Right kidney (tissue), 1 donor: ENCODE measurements at regions not wholly inside any gene's neighbourhood (a gene's known extent, or its start where the extent isn't known, plus 50 kb on each side); places are given as distances from the start of the nearest gene placed in this dataset.

ENCODE experiments used
- DNase-seq: peaks from one replicate; pipeline ENCODE4 v3.0.0-alpha.2; 2016

DNA sequence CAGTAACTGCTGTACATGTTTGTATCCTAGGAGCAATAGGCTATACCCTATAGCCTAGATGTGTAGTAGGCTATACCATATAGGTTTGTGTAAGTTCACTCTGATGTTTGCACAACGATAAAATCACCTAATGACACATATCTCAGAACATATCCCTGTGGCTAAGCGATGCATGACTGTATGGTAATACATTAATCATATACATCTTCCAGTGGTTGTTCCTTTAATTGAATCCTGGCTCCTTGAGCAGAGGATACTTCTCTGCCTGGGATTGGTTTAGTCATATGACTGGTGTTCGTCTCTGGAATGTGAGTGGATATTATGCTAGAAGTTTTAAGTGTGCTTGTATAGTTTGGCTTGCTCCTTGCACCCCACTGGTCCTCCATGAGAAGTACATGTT, 425.8 kb downstream of the MAN2A1 start:
- DNase-seq: no peak

- no peak for DNase-seq
Measured at GRCh38 chr5:110116539-110116938, 426.8 kb downstream of the MAN2A1 start.

GRCh38 chr5:110134963-110135935, 445.5 kb downstream of the MAN2A1 start:
- DNase-seq: no peak

GRCh38 chr5:110150199-110150598, 460.5 kb downstream of the MAN2A1 start:
- DNase-seq: no peak

- no peak for DNase-seq
Measured at GRCh38 chr5:110159202-110159601, 469.5 kb downstream of the MAN2A1 start.

- no peak for DNase-seq
Measured at GRCh38 chr5:110161162-110161561, 471.4 kb downstream of the MAN2A1 start.

GRCh38 chr5:110165366-110165765, 475.6 kb downstream of the MAN2A1 start:
- DNase-seq: no peak

DNA sequence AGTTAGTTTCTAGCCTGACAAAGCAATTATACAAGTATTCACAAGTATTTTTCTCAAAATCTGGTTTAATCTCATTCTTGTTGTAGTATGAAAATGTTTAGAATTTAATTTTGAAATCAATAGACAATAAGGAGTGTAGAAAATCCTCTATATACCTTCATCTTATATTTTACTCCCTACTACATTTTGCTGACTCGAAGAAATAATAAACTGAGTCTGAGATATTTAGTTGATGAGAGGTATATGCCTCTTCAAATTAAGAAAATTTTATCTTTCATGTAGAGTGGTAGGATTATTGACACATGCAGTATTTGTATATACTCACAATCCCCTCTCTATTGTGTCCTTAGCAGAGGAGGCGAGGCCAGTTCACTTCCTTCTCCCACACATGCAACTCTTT, 477.7 kb downstream of the MAN2A1 start:
- no peak for DNase-seq

DNA sequence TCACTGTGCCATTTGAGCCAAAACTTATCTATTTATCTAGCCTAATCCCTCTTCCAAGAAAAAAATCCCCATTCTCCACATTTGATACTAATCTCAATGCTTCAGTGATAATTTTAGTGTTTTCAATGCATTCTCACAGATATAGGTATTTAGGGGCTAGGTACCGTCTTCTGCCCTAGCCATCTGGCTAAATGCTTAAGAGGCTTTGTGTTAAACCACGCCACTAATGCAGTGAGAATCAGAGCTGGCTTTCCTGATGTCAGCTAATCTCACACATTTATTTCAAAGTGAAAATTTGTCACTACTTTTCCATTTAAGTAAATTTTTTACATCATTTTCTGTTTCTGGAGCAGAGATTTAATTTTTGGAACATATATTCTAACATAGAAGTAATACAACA, 479.7 kb downstream of the MAN2A1 start:
- DNase-seq: no peak

DNA sequence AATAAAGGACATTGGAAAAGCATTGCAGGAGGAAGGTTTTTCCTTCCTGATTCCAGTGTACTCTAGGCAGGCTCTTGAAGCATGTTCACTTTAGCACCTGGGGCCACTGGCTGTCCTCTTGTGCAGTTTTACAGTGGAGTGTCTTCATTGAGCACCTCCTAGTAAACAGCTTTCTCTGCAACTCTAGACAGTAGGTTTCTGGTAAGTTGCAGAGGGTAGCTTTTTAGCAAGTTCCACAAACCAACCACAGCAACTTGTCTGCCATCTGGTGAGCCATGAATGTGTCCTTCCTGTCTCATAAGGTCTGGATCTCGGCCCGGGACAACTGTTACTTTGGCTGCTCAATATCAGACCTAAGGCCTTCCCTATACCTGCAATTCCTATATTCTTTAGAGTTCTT, 488.0 kb downstream of the MAN2A1 start:
- DNase-seq: no peak

GRCh38 chr5:110179321-110179720, 489.6 kb downstream of the MAN2A1 start:
- DNase-seq: no peak

- DNase-seq: no peak
Measured at GRCh38 chr5:110194191-110194590, 504.5 kb downstream of the MAN2A1 start.

- no peak for DNase-seq
Measured at GRCh38 chr5:110195288-110195687, 505.6 kb downstream of the MAN2A1 start.

DNA sequence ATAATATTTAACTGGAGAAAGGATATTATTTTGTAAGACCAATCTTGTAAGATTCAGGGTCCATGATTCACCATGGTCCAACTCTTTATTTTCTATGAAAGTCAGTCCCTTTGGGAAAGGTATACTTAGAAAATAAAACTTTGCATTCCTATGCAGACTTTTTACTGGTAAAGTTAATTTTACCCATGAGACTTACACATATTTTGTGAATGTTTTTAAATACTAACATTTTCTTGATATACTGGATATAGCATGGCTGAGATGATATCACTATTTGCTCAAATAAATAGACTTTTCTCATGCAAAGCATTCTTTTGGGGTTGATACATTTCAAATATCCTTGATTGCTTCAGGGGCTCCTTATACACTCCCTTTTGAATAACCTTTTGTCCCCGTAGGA, 512.1 kb downstream of the MAN2A1 start:
- no peak for DNase-seq

DNA sequence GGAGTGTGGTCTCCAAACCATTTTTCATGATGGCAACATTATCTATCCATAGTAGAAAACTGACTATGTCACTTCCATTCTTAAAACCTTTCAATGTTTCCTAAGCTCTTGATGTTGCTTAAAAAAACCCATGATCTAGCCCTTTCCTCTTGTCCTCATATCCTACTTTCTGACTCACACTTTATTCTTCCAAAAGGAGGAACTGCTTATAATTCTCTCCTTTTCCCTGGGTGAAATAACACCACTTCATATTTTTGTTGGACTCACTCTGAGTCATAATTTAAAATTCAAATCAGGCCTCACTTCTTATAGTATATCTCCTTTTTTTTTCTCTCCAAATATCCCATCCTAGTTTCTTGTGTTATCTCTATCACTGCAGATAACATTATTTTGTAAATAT, 513.9 kb downstream of the MAN2A1 start:
- DNase-seq: no peak

- DNase-seq: no peak
Measured at GRCh38 chr5:110209401-110209800, 517.1 kb downstream of the TMEM232 start.

DNA sequence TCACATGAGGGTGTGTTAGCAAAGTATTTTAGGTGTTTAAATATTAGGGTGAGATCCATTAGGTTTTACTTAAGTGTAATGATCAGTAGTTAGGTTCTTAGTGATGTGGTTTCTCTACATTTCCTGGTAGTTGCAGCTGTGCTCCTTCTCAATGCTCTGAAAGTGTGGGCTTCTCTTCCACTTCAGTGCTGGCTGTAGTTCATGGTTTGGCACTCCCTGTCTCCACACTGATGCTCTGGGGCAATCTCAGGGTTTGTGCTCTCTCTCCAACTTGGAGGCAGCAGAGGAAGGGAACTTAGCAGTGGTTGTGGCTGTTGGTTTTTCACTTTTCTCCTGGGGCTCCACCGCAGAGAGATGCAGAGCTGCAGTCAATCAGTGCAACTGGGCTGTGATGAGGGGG, 507.5 kb downstream of the TMEM232 start:
- DNase-seq: no peak

GRCh38 chr5:110219769-110220168, 506.7 kb downstream of the TMEM232 start:
- no peak for DNase-seq

DNA sequence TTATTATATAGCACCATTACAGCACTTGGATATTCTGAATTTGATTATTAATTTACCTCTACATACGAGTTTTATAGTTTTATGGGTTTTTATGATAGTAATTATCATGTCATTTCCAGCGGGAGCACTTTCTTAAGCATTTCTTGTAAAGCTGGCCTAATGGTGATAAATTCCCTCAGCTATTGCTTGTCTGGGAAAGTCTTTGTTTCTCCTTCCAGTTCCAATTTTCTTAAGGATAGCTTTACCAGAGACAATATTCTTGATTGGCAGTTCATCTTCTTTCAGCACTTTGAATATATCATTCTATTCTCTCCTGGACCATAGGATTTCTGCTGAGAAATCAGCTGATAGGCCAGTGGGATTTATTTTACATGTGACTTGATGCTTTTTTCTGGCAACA, 505.4 kb downstream of the TMEM232 start:
- no peak for DNase-seq

GRCh38 chr5:110224050-110224449, 502.4 kb downstream of the TMEM232 start:
- no peak for DNase-seq

DNA sequence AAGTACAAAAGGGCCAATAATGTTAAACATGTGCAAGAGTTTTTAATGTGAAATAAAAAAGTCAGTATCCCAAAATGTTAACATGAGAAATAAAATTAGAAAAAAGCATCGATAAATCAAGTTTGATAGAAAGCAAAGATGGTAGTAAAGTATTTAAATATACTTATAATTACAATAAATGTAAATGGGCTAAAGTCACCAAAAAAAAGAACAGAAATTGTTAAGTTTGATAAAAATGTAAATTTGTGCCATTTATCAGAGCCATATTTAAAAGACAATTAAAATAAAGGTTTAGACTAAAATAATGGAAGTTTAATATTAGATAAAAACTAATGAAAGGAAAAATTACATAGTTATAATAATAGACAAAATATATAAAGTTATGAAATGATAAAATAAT, 500.5 kb downstream of the TMEM232 start:
- no peak for DNase-seq

DNA sequence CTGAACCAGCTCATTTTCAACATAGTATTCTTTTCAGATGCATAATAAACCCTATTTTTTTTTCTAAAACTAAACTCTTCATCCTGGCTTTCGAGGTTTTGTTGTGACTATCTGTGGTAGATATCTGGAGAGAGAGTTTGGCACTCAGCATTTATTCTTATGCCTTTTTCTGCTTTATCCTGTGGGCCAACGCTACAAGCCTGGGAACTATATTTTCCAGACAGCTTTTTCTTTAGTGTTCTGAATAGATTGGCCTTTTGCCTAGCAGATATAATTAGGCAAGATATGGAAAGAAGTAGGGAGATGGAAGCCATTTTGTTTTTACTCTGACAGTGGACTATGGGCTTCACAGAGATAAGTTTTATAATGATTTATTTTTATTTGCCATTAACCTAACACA, 486.7 kb downstream of the TMEM232 start:
- DNase-seq: no peak

- no peak for DNase-seq
Measured at GRCh38 chr5:110242950-110243349, 483.5 kb downstream of the TMEM232 start.

DNA sequence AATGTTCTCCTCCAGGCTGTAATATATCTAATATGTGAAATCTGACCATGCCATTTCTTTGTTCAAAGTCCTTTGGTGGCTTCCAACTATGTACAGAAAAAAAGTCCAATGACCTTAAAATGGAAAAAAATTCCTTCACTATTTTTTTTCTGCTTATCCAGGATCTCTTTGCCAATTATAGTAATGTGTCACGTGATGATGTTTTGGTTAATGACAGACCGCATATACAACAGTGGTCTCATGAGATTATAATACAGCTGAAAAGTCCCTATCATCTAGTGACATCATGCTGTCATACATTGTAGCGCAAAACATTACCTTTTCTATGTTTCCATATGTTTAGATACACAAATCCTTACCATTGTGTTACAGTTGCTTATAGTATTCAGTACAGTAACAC, 477.6 kb downstream of the TMEM232 start:
- no peak for DNase-seq
